ENCODE measurements at regions not wholly inside any gene's neighbourhood (a gene's known extent, or its start where the extent isn't known, plus 50 kb on each side); places are given as distances from the start of the nearest gene placed in this dataset.

- TF ChIP-seq GATA2 (IDR thresholded peaks at IDR 0.05; ENCODE audit: low read depth, low read length) (no peak), GATA3 (IDR thresholded peaks at IDR 0.05; ENCODE audit: low read depth, low read length) (no peak)
Observed at GRCh38 chr4:155529716-155530115, 136.9 kb upstream of the GUCY1A1 start.

GRCh38 chr4:155529272-155529671, 137.4 kb upstream of the GUCY1A1 start:
- TF ChIP-seq GATA2 (IDR thresholded peaks at IDR 0.05; ENCODE audit: low read depth, low read length) (no peak), GATA3 (IDR thresholded peaks at IDR 0.05; ENCODE audit: low read depth, low read length) (no peak)

DNA sequence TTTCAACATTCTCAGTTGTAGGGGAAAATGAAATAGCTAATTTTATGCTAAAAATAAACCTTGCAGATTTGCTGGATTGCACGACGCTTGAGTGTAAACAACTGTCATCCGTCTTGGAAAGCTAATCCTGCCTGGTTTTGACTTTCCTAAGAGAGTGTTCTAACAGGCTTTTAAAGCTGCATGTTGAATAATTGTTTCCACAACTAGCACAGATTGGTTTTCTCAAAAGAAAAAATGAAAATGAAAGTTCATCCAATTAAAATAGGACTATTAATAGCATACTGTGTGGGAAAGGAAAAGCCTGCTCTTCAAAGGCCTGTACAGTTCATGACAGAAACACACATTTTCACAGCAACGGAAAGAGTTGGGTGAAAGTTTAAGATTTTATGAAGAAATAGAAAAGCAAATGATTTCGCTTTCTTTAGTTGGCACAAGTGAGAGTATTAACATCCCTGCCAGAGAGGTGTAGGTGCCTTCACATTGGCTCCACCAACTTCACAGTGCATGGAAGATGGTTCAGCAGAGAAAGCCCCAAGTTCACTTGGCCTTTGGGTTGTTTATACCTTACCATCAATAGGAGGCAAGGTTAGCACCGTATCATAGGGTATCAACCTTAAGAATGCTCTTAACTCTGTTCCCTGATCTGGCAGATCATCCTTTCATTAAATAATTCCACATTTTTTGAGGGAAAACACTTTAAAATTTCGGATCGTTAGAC, 140.0 kb upstream of the GUCY1A1 start:
- TF ChIP-seq GATA3 (IDR thresholded peaks at IDR 0.05; ENCODE audit: low read depth, low read length) (no peak), GATA2 (IDR thresholded peaks at IDR 0.05; ENCODE audit: low read depth, low read length) (no peak)

GRCh38 chr4:155524926-155525455, 141.7 kb upstream of the GUCY1A1 start:
- TF ChIP-seq GATA2 (IDR thresholded peaks at IDR 0.05; ENCODE audit: low read depth, low read length) (no peak), GATA3 (IDR thresholded peaks at IDR 0.05; ENCODE audit: low read depth, low read length) (no peak)

DNA sequence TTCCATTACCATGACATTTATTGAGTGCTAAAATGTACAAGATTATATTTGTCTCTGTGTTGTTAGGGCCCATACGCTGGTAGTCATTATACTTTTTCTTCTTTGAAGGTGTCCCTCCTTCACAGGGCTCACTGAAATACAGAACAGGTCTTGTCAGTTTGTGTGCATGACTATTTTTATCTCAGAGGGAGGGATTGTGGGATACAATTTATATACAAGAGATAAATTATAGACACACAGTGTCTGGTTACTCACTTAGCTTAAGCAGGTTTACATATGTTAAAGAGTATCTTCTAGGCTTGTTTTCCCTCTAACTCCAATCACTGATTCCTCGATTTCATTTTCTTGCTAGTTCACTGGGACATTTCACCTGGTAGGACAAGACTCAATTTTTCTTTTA, 143.3 kb upstream of the GUCY1A1 start:
- no peak for TF ChIP-seq GATA2 (IDR thresholded peaks at IDR 0.05; ENCODE audit: low read depth, low read length)
- no peak for TF ChIP-seq GATA3 (IDR thresholded peaks at IDR 0.05; ENCODE audit: low read depth, low read length)

DNA sequence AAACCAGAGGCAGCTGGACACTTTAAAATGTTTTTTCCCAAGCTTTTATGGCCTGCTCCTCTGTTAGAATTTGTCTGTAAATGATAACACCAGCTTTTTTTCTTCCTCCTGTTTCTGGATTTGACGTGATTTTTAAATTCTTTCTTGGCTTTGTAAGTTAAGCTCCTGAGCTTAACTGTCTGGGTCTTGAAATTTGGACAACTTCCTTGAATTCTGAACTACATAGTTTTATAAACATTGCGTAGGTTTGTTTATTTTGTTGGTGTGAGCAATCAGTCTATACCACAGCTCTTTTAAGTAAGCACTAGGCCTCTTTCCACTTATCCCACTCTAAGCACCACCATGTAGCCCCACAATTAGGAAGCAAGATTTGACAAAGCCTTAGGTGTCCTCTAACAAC, 144.4 kb upstream of the GUCY1A1 start:
- TF ChIP-seq GATA3 (IDR thresholded peaks at IDR 0.05; ENCODE audit: low read depth, low read length): no peak
- no peak for TF ChIP-seq GATA2 (IDR thresholded peaks at IDR 0.05; ENCODE audit: low read depth, low read length)

DNA sequence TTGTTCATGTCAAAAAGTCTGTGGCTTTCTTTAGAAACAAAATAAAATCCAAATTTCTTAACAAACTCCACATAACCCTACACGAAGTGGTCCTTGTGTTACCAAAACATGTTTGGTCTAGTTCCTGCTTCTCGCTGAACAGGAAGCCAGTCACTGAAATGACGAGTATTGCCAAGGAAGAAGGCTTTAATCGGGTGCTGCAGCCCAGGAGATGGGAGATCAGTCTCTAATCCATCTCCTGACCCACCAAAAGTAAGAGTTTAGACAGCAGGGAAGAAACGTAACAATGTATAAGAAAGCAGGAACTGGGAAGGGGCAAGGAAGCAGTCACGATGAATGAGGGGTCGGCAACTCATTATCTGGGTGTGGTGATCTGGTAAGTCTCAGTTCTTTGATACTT, 144.6 kb upstream of the MAP9 start:
- TF ChIP-seq GATA3 (IDR thresholded peaks at IDR 0.05; ENCODE audit: low read depth, low read length): no peak
- no peak for TF ChIP-seq GATA2 (IDR thresholded peaks at IDR 0.05; ENCODE audit: low read depth, low read length)

- TF ChIP-seq GATA2 (IDR thresholded peaks at IDR 0.05; ENCODE audit: low read depth, low read length) (no peak), GATA3 (IDR thresholded peaks at IDR 0.05; ENCODE audit: low read depth, low read length) (no peak)
Observed at GRCh38 chr4:155515444-155516075, 138.8 kb upstream of the MAP9 start.

DNA sequence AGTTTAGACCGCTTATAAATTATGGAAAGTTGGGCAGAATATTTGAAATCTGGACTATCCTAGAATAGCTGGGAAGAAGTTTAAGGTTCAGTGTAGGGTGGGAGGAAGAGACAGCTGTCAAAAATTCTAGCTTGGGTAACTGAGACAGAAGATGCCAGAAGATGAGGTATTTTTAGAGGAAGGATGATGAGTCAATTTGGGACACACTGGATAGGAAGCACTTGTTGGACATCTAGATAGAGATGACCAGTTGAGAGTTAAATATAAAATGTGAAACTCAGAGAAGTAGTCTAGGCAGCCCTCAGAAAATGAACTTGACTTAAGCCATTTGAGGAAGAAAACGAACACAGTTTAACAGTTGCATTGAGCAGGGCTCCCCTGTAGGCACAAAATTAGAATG, 137.9 kb upstream of the MAP9 start:
- no peak for TF ChIP-seq GATA3 (IDR thresholded peaks at IDR 0.05; ENCODE audit: low read depth, low read length)
- no peak for TF ChIP-seq GATA2 (IDR thresholded peaks at IDR 0.05; ENCODE audit: low read depth, low read length)

DNA sequence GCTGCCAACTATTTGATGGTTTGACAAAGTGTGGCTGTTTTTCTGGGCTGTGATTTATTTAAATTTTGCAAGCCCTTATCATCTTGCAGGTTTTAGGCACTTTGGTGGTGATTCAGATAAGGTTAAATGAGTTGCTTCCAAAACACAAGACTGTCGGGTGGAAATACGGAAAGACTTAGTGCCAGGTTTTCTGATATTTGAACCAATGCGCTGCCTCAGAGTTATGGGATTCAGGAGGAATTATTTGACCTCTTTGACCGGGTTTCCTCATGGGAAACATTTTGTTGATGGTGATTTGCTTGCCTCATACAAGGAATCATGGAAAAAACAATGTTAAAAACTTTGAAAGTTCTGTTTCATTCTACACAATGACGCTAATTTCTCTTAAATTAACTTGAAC, 136.1 kb upstream of the MAP9 start:
- TF ChIP-seq GATA2 (IDR thresholded peaks at IDR 0.05; ENCODE audit: low read depth, low read length) (no peak), GATA3 (IDR thresholded peaks at IDR 0.05; ENCODE audit: low read depth, low read length) (no peak)

GRCh38 chr4:155512046-155512445, 135.3 kb upstream of the MAP9 start:
- TF ChIP-seq GATA2 (IDR thresholded peaks at IDR 0.05; ENCODE audit: low read depth, low read length) (no peak), GATA3 (IDR thresholded peaks at IDR 0.05; ENCODE audit: low read depth, low read length) (no peak)

- no peak for TF ChIP-seq GATA3 (IDR thresholded peaks at IDR 0.05; ENCODE audit: low read depth, low read length)
- TF ChIP-seq GATA2 (IDR thresholded peaks at IDR 0.05; ENCODE audit: low read depth, low read length): no peak
Observed at GRCh38 chr4:155510771-155511170, 134.0 kb upstream of the MAP9 start.

DNA sequence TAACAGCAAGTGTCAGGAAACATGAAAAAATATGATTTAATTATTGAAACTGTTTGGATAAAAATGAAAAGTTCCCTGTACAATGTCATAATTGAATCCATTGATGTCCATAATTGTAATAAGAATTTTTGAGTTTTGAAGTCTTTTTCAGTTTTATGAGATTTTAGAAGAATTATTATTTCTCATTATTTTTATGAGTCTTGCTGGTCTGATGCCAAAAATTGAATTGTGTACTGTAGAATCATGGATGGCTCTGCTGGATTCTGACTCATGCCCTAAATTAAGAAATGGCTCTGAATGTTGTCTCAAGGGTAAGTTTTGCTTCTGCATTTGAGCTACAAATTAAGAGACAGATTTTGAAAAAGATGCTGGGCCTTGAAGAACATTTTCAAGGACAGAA, 132.8 kb upstream of the MAP9 start:
- no peak for TF ChIP-seq GATA2 (IDR thresholded peaks at IDR 0.05; ENCODE audit: low read depth, low read length)
- no peak for TF ChIP-seq GATA3 (IDR thresholded peaks at IDR 0.05; ENCODE audit: low read depth, low read length)

DNA sequence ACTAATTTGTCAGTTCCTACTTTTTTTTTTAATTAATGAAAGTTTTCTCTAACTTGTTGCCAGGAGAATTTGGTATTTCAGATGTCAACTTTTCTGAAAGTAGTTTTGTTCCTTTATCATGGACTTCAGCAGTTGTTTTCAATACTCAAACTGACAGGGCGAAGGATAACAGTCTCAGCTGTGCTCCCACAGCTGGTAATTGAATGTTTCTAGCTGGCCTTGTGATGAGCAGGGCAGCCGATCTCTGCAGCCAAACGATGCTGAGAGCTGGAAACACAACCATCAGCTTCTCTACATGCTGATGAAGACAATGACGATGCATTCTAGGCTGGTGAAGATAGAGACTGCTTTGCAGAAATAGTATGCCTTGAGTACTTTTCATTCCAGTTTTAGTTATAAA, 130.0 kb upstream of the MAP9 start:
- TF ChIP-seq GATA2 (IDR thresholded peaks at IDR 0.05; ENCODE audit: low read depth, low read length): no peak

DNA sequence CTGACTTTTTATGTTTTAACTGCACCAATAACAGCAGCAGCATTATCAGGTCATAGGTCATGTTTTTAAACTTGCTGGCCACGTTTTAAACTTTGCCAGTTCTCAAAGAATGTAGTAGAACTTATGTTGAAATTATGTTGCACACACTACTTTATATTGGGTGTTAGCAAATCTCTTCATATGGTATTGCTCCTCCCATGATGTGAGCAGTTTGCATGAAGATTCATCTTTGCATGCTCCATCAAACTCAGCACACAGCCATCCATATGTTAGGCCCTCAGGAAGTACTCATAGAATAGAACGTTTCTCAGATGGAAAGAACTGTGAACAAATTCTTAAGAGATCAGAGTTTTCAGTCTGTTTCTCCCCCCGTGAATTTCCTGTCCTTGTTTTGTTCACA, 128.6 kb upstream of the MAP9 start:
- TF ChIP-seq GATA2 (IDR thresholded peaks at IDR 0.05; ENCODE audit: low read depth, low read length) (no peak), GATA3 (IDR thresholded peaks at IDR 0.05; ENCODE audit: low read depth, low read length) (no peak)
